Mesendoderm (in vitro differentiated cells): ENCODE measurements at regions not wholly inside any gene's neighbourhood (a gene's known extent, or its start where the extent isn't known, plus 50 kb on each side); places are given as distances from the start of the nearest gene placed in this dataset.
A peak's percentile ranks its signal among the peaks of the same experiment; 100 is the strongest.
"Not testable (repeated sequence)": the region's sequence is repeated elsewhere in the genome, so short reads cannot be mapped to it uniquely, and the experiment has no call there.

Experiments
- DNase-seq: peaks from one replicate; pipeline ENCODE4 v3.0.0; 2013
- H2AK5ac ChIP-seq: 2 replicates; pipeline ENCODE4 v1.6.1; 2013; ENCODE audit warnings: low read length, inconsistent platforms
- H2BK120ac ChIP-seq: 2 replicates; pipeline ENCODE4 v1.6.1; 2013; ENCODE audit warnings: low read depth, mild to moderate bottlenecking, low read length, moderate library complexity, mixed read lengths
- H2BK15ac ChIP-seq: replicated peaks from 2 replicates; pipeline ENCODE4 v1.6.1; 2013; ENCODE audit warnings: low read depth, mild to moderate bottlenecking, moderate library complexity
- H2BK5ac ChIP-seq: 2 replicates; pipeline ENCODE4 v1.6.1; 2013; ENCODE audit warnings: low read length, inconsistent platforms
- H3K18ac ChIP-seq: 2 replicates; pipeline ENCODE4 v1.6.1; 2013; ENCODE audit warnings: mild to moderate bottlenecking, low read length, mixed read lengths
- H3K23ac ChIP-seq: one replicate; pipeline ENCODE4 v1.6.1; 2013; ENCODE audit warnings: low read length
- H3K27ac ChIP-seq: 2 replicates; pipeline ENCODE4 v1.5.1; 2013; ENCODE audit warnings: low read depth, mild to moderate bottlenecking, inconsistent platforms, low read length, moderate library complexity
- H3K27me3 ChIP-seq: 2 replicates; pipeline ENCODE4 v1.6.1; 2013; ENCODE audit warnings: low read length, control low read depth, mild to moderate bottlenecking, inconsistent platforms; ENCODE audit not compliant: insufficient read depth, poor library complexity
- H3K36me3 ChIP-seq: 2 replicates; pipeline ENCODE4 v1.6.1; 2013; ENCODE audit warnings: low read length, inconsistent platforms; ENCODE audit not compliant: control insufficient read depth, insufficient read depth
- H3K4ac ChIP-seq: one replicate; pipeline ENCODE4 v1.6.1; 2013; ENCODE audit warnings: low read depth, mild to moderate bottlenecking, low read length, moderate library complexity
- H3K4me1 ChIP-seq: 2 replicates; pipeline ENCODE4 v1.6.1; 2013; ENCODE audit warnings: low read depth, low read length, inconsistent platforms; ENCODE audit not compliant: control insufficient read depth
- H3K4me2 ChIP-seq: 2 replicates; pipeline ENCODE4 v1.6.1; 2013; ENCODE audit warnings: low read length
- H3K4me3 ChIP-seq: 2 replicates; pipeline ENCODE4 v1.5.1; 2013; ENCODE audit warnings: mild to moderate bottlenecking, low read length
- H3K56ac ChIP-seq: one replicate; pipeline ENCODE4 v1.6.1; 2013; ENCODE audit warnings: low read length
- H3K79me1 ChIP-seq: 2 replicates; pipeline ENCODE4 v1.6.1; 2013; ENCODE audit warnings: low read length, inconsistent platforms
- H3K79me2 ChIP-seq: 2 replicates; pipeline ENCODE4 v1.6.1; 2013; ENCODE audit warnings: mild to moderate bottlenecking, low read length; ENCODE audit not compliant: control insufficient read depth, insufficient read depth
- H3K9ac ChIP-seq: 2 replicates; pipeline ENCODE4 v1.6.1; 2013; ENCODE audit warnings: low read length, inconsistent platforms
- H4K5ac ChIP-seq: one replicate; pipeline ENCODE4 v1.6.1; 2013; ENCODE audit warnings: low read length
- H4K8ac ChIP-seq: one replicate; pipeline ENCODE4 v1.6.1; 2013; ENCODE audit warnings: low read depth, mild to moderate bottlenecking, control low read depth, low read length, moderate library complexity
- WGBS: extraction: QIAGEN DNeasy Blood & Tissue Kit; methylation state at CpG from one replicate; pipeline ENCODE4 v1.1.7; 2013; ENCODE audit warnings: low lambda C conversion rate, missing lambda C conversion rate; ENCODE audit not compliant: insufficient coverage; ENCODE audit errors: extremely low coverage; 5-methylcytosine and 5-hydroxymethylcytosine counted together

DNA sequence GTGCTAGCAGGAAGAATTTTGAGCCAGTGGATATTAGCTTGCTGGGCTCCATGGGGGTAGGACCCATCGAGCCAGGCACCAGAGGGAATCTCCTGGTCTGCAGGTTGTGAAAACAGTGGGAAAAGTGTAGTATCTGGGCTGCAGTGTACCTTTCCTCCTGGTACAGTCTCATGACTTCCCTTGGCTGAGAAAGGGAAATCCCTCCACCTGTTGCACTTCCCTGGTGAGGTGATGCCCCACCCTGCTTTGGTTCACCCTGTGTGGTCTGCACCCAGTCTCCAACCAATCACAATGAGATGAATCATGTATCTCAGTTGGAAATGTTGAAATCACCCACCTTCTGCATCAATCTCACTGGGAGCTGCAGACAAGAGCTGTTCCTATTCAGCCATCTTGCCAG is 341.4 kb upstream of the IRS4 start:
- Histone ChIP-seq H4K8ac (no peak overlapping the region), H4K5ac (no peak overlapping the region), H3K4me1 (no peaks in the 10 kb centered on the region), H3K18ac (no peak overlapping the region), H2BK15ac (no peak overlapping the region), H3K36me3 (no peaks in the 10 kb centered on the region), H2AK5ac (no peak overlapping the region), H3K56ac (no peak overlapping the region), H3K79me1 (no peaks in the 10 kb centered on the region), H3K27ac (no peak overlapping the region), H3K4me3 (no peak overlapping the region), H3K9ac (no peak overlapping the region), H2BK120ac (no peak overlapping the region), H3K4me2 (no peak overlapping the region), H2BK5ac (no peak overlapping the region), H3K23ac (no peak overlapping the region), H3K27me3 (no peaks in the 10 kb centered on the region), H3K4ac (no peak overlapping the region), H3K79me2 (no peaks in the 10 kb centered on the region)
- WGBS = no CpG with 5 or more reads among the region's 1 CpG
- DNase-seq = no peak

DNA sequence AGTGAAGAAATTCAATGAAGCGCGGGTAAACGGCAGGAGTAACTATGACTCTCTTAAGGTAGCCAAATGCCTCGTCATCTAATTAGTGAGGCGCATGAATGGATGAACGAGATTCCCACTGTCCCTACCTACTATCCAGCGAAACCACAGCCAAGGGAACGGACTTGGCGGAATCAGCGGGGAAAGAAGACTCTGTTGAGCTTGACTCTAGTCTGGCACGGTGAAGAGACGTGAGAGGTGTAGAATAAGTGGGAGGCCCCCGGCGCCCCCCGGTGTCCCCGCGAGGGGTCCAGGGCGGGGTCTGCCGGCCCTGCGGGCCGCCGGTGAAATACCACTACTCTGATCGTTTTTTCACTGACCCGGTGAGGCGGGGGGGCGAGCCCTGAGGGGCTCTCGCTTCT is 317.8 kb upstream of the IRS4 start:
- H2BK5ac ChIP-seq, H3K27ac ChIP-seq, H3K4me3 ChIP-seq, H3K9ac ChIP-seq, H3K79me1 ChIP-seq, H2BK120ac ChIP-seq, H3K4me1 ChIP-seq, H3K56ac ChIP-seq, H2AK5ac ChIP-seq, H2BK15ac ChIP-seq, H4K5ac ChIP-seq, H3K23ac ChIP-seq, H3K27me3 ChIP-seq, H3K4ac ChIP-seq, H3K18ac ChIP-seq, H3K79me2 ChIP-seq, H4K8ac ChIP-seq, H3K4me2 ChIP-seq, H3K36me3 ChIP-seq: not testable (repeated sequence)
- WGBS = no CpG with 5 or more reads among the region's 27 CpGs
- peak; percentile 65 for DNase-seq

DNA sequence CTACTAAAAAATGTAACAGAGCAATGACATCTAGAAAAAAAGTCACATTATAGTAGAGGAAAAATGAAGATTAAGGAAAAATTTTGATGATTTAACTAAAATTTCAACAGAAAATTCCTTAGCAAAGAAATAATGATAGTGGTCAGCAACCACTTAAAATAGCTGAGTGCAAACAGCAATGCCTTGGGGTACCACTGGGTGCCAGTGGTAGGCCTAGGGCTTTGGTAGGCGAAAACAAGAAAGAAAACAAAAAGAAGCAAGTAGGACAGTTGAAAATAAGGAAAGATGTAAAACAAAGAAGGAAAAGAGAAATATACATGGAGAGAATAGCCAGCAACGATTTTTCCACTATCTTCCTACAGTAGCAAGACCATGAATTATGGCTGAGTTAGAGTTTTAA is 313.5 kb upstream of the IRS4 start:
- Histone ChIP-seq H3K27me3 (no peaks in the 10 kb centered on the region), H3K23ac (no peak overlapping the region), H2AK5ac (no peak overlapping the region), H4K8ac (no peak overlapping the region), H3K18ac (no peak overlapping the region), H3K4me2 (no peak overlapping the region), H3K79me1 (no peaks in the 10 kb centered on the region), H3K9ac (no peak overlapping the region), H2BK120ac (no peak overlapping the region), H2BK5ac (no peak overlapping the region), H3K4ac (no peak overlapping the region), H3K79me2 (no peaks in the 10 kb centered on the region), H3K36me3 (no peaks in the 10 kb centered on the region), H3K4me3 (no peak overlapping the region), H3K56ac (no peak overlapping the region), H4K5ac (no peak overlapping the region), H3K4me1 (no peaks in the 10 kb centered on the region), H3K27ac (no peak overlapping the region), H2BK15ac (no peak overlapping the region)
- DNase-seq = peak; percentile 45
- WGBS = no CpG with 5 or more reads among the region's 2 CpGs

DNA sequence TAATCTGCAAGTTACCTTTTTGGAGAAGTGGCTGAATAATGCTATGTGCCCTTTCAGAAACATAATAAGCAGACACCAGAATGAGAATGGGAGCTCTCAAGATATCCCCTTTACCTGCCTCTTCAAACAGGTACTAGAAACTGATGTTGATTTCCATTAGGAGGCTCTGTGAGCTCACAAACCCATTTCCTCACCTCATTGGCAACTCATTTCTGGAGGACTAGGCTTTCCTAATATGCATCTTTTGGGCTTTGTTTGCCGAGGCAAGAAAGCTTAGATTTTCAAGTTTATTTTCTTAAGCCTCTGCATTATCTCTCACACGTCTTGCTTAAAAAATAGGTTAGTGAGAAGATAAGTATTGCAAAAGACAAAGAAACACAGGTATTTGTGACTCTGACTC is 313.1 kb upstream of the IRS4 start:
- Histone ChIP-seq H3K4me2 (no peak overlapping the region), H2BK15ac (no peak overlapping the region), H2AK5ac (no peak overlapping the region), H3K27ac (no peak overlapping the region), H3K4ac (no peak overlapping the region), H3K79me2 (no peaks in the 10 kb centered on the region), H3K4me3 (no peak overlapping the region), H3K79me1 (no peaks in the 10 kb centered on the region), H3K18ac (no peak overlapping the region), H3K9ac (no peak overlapping the region), H4K5ac (no peak overlapping the region), H3K56ac (no peak overlapping the region), H2BK5ac (no peak overlapping the region), H3K23ac (no peak overlapping the region), H2BK120ac (no peak overlapping the region), H3K36me3 (no peaks in the 10 kb centered on the region), H3K27me3 (no peaks in the 10 kb centered on the region), H3K4me1 (no peaks in the 10 kb centered on the region), H4K8ac (no peak overlapping the region)
- WGBS = no CpG with 5 or more reads among the region's 2 CpGs
- DNase-seq = peak; percentile 64

DNA sequence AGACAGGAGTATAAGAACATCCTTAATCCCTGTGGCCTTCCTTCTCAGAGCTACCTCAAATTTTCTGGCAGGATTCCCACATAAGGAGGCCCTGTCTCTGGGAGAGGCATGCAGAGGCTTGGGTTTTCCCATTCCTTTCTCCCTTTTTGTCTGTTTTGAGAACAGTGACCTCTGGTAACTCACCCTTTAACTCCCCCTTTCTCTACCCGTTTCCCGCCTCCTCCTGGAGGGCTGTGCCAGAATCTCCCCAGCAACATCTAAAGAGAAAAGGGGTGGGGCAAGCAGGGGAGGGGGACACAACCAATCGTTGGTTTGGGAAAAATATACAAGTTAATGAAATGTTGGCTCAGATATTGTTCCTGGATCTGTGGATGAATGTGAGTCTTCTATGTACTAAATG is 303.7 kb upstream of the IRS4 start:
- H3K23ac ChIP-seq = no peak overlapping the region
- H3K4me1 ChIP-seq = peaks cover 3% of the 10 kb centered on the region
- no CpG with 5 or more reads among the region's 3 CpGs for WGBS
- no peak overlapping the region for H3K9ac ChIP-seq
- no peaks in the 10 kb centered on the region for H3K36me3 ChIP-seq
- no peak overlapping the region for H3K4me3 ChIP-seq
- no peak overlapping the region for H2AK5ac ChIP-seq
- no peak overlapping the region for H2BK15ac ChIP-seq
- no peaks in the 10 kb centered on the region for H3K79me1 ChIP-seq
- no peak overlapping the region for H3K4me2 ChIP-seq
- no peak overlapping the region for H3K56ac ChIP-seq
- no peak overlapping the region for H2BK120ac ChIP-seq
- no peak overlapping the region for H3K18ac ChIP-seq
- H2BK5ac ChIP-seq = no peak overlapping the region
- H3K27me3 ChIP-seq = no peaks in the 10 kb centered on the region
- H4K5ac ChIP-seq = no peak overlapping the region
- DNase-seq = peak; percentile 35
- no peak overlapping the region for H4K8ac ChIP-seq
- no peaks in the 10 kb centered on the region for H3K79me2 ChIP-seq
- no peak overlapping the region for H3K27ac ChIP-seq
- no peak overlapping the region for H3K4ac ChIP-seq

DNA sequence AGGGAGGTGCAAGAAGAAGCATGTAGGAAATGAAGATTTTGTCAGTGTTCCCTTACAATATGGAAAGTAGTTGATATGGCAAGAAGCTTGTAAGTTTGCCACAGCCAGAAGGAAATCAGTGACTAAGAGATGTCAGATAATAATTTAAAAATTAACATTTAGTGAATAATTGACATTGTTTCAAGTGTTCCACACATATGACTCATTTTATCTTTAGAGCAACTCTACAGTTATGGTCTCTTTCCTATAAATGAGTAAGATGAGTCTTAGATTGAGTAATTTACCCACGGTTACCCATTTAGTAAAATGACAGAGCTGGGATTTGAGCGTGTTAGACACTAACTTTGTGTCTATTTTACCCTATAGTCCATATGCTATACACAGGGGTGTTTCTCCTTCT is 300.3 kb upstream of the IRS4 start:
- no peak overlapping the region for H4K5ac ChIP-seq
- peaks cover 3% of the 10 kb centered on the region for H3K4me1 ChIP-seq
- WGBS = no CpG with 5 or more reads among the region's 2 CpGs
- H2BK15ac ChIP-seq = no peak overlapping the region
- no peaks in the 10 kb centered on the region for H3K79me2 ChIP-seq
- H4K8ac ChIP-seq = no peak overlapping the region
- no peaks in the 10 kb centered on the region for H3K27me3 ChIP-seq
- no peak overlapping the region for H3K9ac ChIP-seq
- no peak overlapping the region for H3K18ac ChIP-seq
- no peak overlapping the region for H3K23ac ChIP-seq
- H3K79me1 ChIP-seq = no peaks in the 10 kb centered on the region
- H2AK5ac ChIP-seq = no peak overlapping the region
- no peak for DNase-seq
- no peak overlapping the region for H3K56ac ChIP-seq
- no peak overlapping the region for H3K4ac ChIP-seq
- no peak overlapping the region for H3K4me3 ChIP-seq
- no peak overlapping the region for H3K4me2 ChIP-seq
- H2BK120ac ChIP-seq = no peak overlapping the region
- no peak overlapping the region for H2BK5ac ChIP-seq
- H3K27ac ChIP-seq = no peak overlapping the region
- H3K36me3 ChIP-seq = no peaks in the 10 kb centered on the region
